WI38 (cell line): ENCODE measurements at regions not wholly inside any gene's neighbourhood (a gene's known extent, or its start where the extent isn't known, plus 50 kb on each side); places are given as distances from the start of the nearest gene placed in this dataset.
"Not testable (repeated sequence)": the region's sequence is repeated elsewhere in the genome, so short reads cannot be mapped to it uniquely, and the experiment has no call there.

ENCODE experiments used
- H3K4me3 ChIP-seq: 2 replicates; pipeline ENCODE4 v1.5.1; 2011; ENCODE audit warnings: low read depth, mild to moderate bottlenecking, control low read depth, low read length
- TF ChIP-seq, protein P1 (sequence below): IDR thresholded peaks from 2 replicates; pipeline ENCODE4 v1.5.1; 2012; ENCODE audit warnings: low read depth, mild to moderate bottlenecking, control low read depth, low read length

- TF ChIP-seq, protein P1, sequence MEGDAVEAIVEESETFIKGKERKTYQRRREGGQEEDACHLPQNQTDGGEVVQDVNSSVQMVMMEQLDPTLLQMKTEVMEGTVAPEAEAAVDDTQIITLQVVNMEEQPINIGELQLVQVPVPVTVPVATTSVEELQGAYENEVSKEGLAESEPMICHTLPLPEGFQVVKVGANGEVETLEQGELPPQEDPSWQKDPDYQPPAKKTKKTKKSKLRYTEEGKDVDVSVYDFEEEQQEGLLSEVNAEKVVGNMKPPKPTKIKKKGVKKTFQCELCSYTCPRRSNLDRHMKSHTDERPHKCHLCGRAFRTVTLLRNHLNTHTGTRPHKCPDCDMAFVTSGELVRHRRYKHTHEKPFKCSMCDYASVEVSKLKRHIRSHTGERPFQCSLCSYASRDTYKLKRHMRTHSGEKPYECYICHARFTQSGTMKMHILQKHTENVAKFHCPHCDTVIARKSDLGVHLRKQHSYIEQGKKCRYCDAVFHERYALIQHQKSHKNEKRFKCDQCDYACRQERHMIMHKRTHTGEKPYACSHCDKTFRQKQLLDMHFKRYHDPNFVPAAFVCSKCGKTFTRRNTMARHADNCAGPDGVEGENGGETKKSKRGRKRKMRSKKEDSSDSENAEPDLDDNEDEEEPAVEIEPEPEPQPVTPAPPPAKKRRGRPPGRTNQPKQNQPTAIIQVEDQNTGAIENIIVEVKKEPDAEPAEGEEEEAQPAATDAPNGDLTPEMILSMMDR, result no peak
These were observed 102.9 kb upstream of the THUMPD2 start for GRCh38 chr2:39881948-39882347.

GRCh38 chr2:39881494-39881893, 102.4 kb upstream of the THUMPD2 start:
- H3K4me3 ChIP-seq, result no peak overlapping the region
- TF ChIP-seq, protein P1, result no peak

More at GRCh38 chr2:39881948-39882347, 102.9 kb upstream of the THUMPD2 start:
- H3K4me3 ChIP-seq, result no peak overlapping the region

DNA sequence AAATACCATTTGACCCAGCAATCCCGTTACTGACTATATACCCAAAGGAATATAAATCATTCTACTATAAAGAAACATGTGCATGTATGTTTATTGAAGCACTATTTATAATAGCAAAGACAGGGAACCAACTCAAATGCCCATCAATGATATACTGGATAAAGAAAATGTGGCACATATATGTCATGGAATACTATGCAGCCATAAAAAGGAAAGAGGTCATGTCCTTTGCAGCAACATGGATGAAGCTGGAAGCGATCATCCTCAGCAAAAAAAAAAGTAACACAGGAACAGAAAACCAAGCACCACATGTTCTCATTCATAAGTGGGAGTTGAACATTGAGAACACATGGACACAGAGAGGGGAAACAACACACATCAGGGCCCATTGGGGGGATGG, 99.9 kb upstream of the THUMPD2 start:
- H3K4me3 ChIP-seq, result not testable (repeated sequence)

DNA sequence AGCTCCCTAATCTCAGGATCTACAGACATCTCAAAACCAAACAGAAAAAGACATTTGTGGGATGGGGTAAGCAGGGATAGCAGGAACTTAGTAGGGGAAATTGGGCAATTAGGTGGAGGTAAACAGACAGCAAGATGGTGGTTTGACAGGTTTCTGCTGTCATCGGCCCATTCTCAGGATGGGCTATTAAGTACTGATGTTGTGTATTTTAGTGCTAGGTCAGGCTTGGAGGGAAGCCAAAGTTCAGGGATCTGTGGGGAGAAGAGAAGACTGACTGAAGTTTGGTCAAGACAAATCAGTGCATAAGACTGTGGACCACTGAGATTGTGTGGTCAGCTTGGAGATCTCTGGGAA, 96.8 kb upstream of the THUMPD2 start:
- TF ChIP-seq, protein P1, result no peak
- no peak overlapping the region for H3K4me3 ChIP-seq

GRCh38 chr2:39875182-39875913, 96.3 kb upstream of the THUMPD2 start:
- TF ChIP-seq, protein P1, result no peak
- H3K4me3 ChIP-seq, result no peak overlapping the region

- TF ChIP-seq, protein P1, result no peak
- no peak overlapping the region for H3K4me3 ChIP-seq
These were observed 95.2 kb upstream of the THUMPD2 start for GRCh38 chr2:39874236-39874635.

GRCh38 chr2:39873586-39873985, 94.5 kb upstream of the THUMPD2 start:
- no peak overlapping the region for H3K4me3 ChIP-seq
- TF ChIP-seq, protein P1, result no peak

DNA sequence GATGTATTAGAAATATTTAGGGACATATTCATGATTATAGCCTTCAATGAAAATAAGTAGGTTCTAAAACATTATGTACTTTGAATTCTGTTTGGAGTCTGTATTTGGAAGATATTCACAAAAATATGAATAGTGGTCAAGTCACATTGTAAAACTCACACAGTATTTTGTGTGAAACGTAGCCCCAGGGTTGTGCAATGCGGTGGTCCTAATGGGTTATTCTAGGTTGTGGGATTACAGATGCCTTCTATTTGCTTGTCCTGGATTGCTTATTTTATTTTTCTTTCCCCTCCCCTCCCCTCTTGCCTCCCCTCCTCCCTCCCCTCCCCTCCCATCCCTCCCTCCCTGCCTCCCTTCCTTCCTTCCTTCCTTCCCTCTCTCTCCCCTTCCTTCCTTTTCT, 93.7 kb upstream of the THUMPD2 start:
- TF ChIP-seq, protein P1, result no peak

More for the DNA sequence above, 93.7 kb upstream of the THUMPD2 start:
- no peak overlapping the region for H3K4me3 ChIP-seq
